HG02623 (cell line): ENCODE measurements at regions not wholly inside any gene's neighbourhood (a gene's known extent, or its start where the extent isn't known, plus 50 kb on each side); places are given as distances from the start of the nearest gene placed in this dataset.

Source experiments
- ATAC-seq: cut with Tn5 transposase; IDR thresholded peaks from one replicate; pipeline ENCODE4 v1.9.1; 2021; ENCODE audit warnings: moderate library complexity; ENCODE audit not compliant: unreplicated experiment

- no peak for ATAC-seq
Measured at GRCh38 chr7:25762511-25763462, 389.2 kb upstream of the NFE2L3 start.

- ATAC-seq, result no peak
Measured at GRCh38 chr7:25763463-25763860, 388.5 kb upstream of the NFE2L3 start.

GRCh38 chr7:25765110-25765655 lies 386.8 kb upstream of the NFE2L3 start:
- no peak for ATAC-seq

- no peak for ATAC-seq
Measured at GRCh38 chr7:25770235-25770634, 381.8 kb upstream of the NFE2L3 start.

- ATAC-seq, result no peak
Measured at GRCh38 chr7:25770670-25771069, 381.3 kb upstream of the NFE2L3 start.

GRCh38 chr7:25771491-25771890 lies 380.5 kb upstream of the NFE2L3 start:
- no peak for ATAC-seq

GRCh38 chr7:25772802-25773201 lies 379.2 kb upstream of the NFE2L3 start:
- ATAC-seq, result no peak

GRCh38 chr7:25774675-25775074 lies 377.3 kb upstream of the NFE2L3 start:
- no peak for ATAC-seq

- ATAC-seq, result no peak
Measured at GRCh38 chr7:25775570-25775969, 376.4 kb upstream of the NFE2L3 start.

- no peak for ATAC-seq
Measured at GRCh38 chr7:25775999-25776743, 375.8 kb upstream of the NFE2L3 start.

GRCh38 chr7:25776744-25777123 lies 375.3 kb upstream of the NFE2L3 start:
- no peak for ATAC-seq

- no peak for ATAC-seq
Measured at GRCh38 chr7:25777969-25778708, 373.9 kb upstream of the NFE2L3 start.

GRCh38 chr7:25779002-25779546 lies 372.9 kb upstream of the NFE2L3 start:
- ATAC-seq, result no peak

- no peak for ATAC-seq
Measured at GRCh38 chr7:25780904-25781303, 371.1 kb upstream of the NFE2L3 start.

- ATAC-seq, result no peak
Measured at GRCh38 chr7:25781704-25782103, 370.3 kb upstream of the NFE2L3 start.

GRCh38 chr7:25786936-25787335 lies 365.1 kb upstream of the NFE2L3 start:
- no peak for ATAC-seq

GRCh38 chr7:25787336-25787735 lies 364.7 kb upstream of the NFE2L3 start:
- ATAC-seq, result no peak

- ATAC-seq, result no peak
Measured at GRCh38 chr7:25788371-25788770, 363.6 kb upstream of the NFE2L3 start.

GRCh38 chr7:25788961-25789620 lies 362.9 kb upstream of the NFE2L3 start:
- no peak for ATAC-seq
